NT2/D1 (cell line): ENCODE measurements at regions not wholly inside any gene's neighbourhood (a gene's known extent, or its start where the extent isn't known, plus 50 kb on each side); places are given as distances from the start of the nearest gene placed in this dataset.

Source experiments
- SUZ12 ChIP-seq: IDR thresholded peaks from 2 replicates; pipeline ENCODE4 v1.6.1; 2011; ENCODE audit not compliant: insufficient read length, insufficient read depth; ENCODE audit errors: extremely low read depth
- YY1 ChIP-seq: IDR thresholded peaks from 2 replicates; pipeline ENCODE4 v1.6.1; 2011; ENCODE audit not compliant: insufficient read length, insufficient read depth
- ZNF274 ChIP-seq: IDR thresholded peaks from 2 replicates; pipeline ENCODE4 v1.6.1; 2011; ENCODE audit warnings: mild to moderate bottlenecking, low read depth, low read length

DNA sequence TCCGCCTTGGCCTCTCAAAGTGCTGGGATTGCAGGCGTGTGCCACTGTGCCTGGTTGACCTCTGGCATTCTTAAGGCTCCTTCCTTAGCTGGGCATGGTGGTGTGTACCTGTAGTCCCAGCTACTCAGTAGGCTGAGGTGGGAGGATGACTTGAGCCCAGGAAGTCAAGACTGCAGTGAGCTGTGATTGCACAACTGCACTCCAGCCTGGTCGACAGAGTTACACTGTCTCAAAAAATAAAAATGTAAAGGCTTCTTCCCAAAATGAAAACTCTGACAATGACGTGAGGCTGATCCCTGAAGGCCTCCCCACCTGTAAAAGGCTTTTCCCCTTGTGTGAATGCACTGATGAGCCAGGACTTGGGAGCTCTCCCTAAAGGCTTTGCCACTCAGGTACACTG, 62.4 kb downstream of the ZBTB9 start:
- no peak for TF ChIP-seq ZNF274
- no peak for TF ChIP-seq SUZ12
- no peak for TF ChIP-seq YY1
